Peyer's patch (tissue), 4 donors: ENCODE measurements at regions not wholly inside any gene's neighbourhood (a gene's known extent, or its start where the extent isn't known, plus 50 kb on each side); places are given as distances from the start of the nearest gene placed in this dataset.

Source experiments
- CTCF ChIP-seq, 6 experiments: fragments of 450-650 bp in 4 of 6; fragments of 200-600 bp in 2 of 6; sonication (generic) in 1 of 6; IDR thresholded peaks; one replicate each; pipeline ENCODE4 v1.5.1; 2017 to 2019; ENCODE audit warnings: antibody characterized with exemption in 6 of 6, mild to moderate bottlenecking in 3 of 6, moderate library complexity in 1 of 6
- POLR2A ChIP-seq, 2 donors: fragments of 450-650 bp; IDR thresholded peaks; one replicate each; pipeline ENCODE4 v1.5.1; 2017; ENCODE audit warnings: antibody characterized with exemption in 2 of 2, mild to moderate bottlenecking in 2 of 2, moderate library complexity in 2 of 2

GRCh38 chr2:236841389-236841788 lies 244.3 kb upstream of the COPS8 start:
- TF ChIP-seq CTCF (IDR thresholded peaks at IDR 0.05) (no peak), POLR2A (IDR thresholded peaks at IDR 0.05) (no peak)
